Tibial nerve (tissue), 4 donors: ENCODE measurements at regions not wholly inside any gene's neighbourhood (a gene's known extent, or its start where the extent isn't known, plus 50 kb on each side); places are given as distances from the start of the nearest gene placed in this dataset.

ENCODE experiments used
- EP300 ChIP-seq, 2 donors: sonication (generic); formaldehyde crosslinking; IDR thresholded peaks; one replicate each; pipeline ENCODE4 v1.6.1; 2017; ENCODE audit warnings: antibody characterized with exemption in 2 of 2, mild to moderate bottlenecking in 1 of 2
- POLR2A ChIP-seq, 2 donors: fragments of 450-650 bp; IDR thresholded peaks; one replicate each; pipeline ENCODE4 v1.6.1; 2017; ENCODE audit warnings: antibody characterized with exemption in 2 of 2, mild to moderate bottlenecking in 2 of 2, moderate library complexity in 2 of 2
- TF ChIP-seq, protein P1 (sequence below), 5 experiments: fragments of 200-600 bp in 3 of 5; fragments of 450-650 bp in 2 of 5; sonication (generic) in 3 of 5; IDR thresholded peaks; one replicate each; pipeline ENCODE4 v1.5.1; 2016 to 2019; ENCODE audit warnings: antibody characterized with exemption in 5 of 5, mild to moderate bottlenecking in 3 of 5, moderate library complexity in 2 of 5

DNA sequence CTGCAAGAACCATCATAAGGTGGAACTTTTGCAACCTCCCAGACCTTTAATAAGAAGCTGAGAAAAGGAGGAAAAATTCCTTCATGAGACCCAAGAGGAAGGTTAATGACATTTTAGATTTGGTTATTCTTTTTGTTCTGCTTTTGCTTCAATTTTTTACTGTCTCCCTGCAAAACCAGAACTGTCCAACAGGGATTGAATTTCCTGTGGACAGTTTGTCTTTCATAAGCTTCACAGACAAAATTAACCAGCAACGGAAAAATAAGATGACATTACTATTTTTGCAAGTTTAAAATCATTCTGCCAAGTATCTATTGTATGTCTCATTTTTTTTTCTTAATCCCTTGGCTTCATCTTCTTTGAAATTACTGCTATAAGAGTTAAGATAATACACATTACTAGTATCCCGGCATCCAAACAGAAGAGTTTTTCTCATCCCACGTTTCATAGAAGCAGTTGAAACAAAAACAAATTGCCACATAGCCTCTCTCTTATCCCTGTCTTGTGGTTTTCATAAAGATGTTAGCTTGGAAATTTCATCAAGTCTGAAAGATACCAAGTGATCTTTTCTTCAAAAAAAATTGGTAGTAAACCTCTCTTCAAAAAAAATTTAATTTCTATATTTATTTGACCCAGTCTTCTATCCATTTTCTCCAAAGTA, 465.3 kb upstream of the PTBP2 start:
- TF ChIP-seq, protein P1, sequence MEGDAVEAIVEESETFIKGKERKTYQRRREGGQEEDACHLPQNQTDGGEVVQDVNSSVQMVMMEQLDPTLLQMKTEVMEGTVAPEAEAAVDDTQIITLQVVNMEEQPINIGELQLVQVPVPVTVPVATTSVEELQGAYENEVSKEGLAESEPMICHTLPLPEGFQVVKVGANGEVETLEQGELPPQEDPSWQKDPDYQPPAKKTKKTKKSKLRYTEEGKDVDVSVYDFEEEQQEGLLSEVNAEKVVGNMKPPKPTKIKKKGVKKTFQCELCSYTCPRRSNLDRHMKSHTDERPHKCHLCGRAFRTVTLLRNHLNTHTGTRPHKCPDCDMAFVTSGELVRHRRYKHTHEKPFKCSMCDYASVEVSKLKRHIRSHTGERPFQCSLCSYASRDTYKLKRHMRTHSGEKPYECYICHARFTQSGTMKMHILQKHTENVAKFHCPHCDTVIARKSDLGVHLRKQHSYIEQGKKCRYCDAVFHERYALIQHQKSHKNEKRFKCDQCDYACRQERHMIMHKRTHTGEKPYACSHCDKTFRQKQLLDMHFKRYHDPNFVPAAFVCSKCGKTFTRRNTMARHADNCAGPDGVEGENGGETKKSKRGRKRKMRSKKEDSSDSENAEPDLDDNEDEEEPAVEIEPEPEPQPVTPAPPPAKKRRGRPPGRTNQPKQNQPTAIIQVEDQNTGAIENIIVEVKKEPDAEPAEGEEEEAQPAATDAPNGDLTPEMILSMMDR (IDR thresholded peaks at IDR 0.05): no peak
- TF ChIP-seq EP300 (IDR thresholded peaks at IDR 0.05) (no peak), POLR2A (IDR thresholded peaks at IDR 0.05) (no peak)
